Glutamatergic neuron (in vitro differentiated cells): ENCODE measurements at regions not wholly inside any gene's neighbourhood (a gene's known extent, or its start where the extent isn't known, plus 50 kb on each side); places are given as distances from the start of the nearest gene placed in this dataset.

ENCODE experiments used
- DNase-seq: peaks from one replicate; pipeline ENCODE4 v3.0.0; 2022
- H3K27ac Mint-ChIP-seq: one replicate; pipeline ENCODE4 v1.8.0; 2020; ENCODE audit warnings: mild to moderate bottlenecking, mixed read lengths, inconsistent platforms; ENCODE audit not compliant: unreplicated experiment
- H3K27me3 Mint-ChIP-seq: one replicate; pipeline ENCODE4 v1.8.0; 2020; ENCODE audit warnings: mild to moderate bottlenecking, moderate library complexity, mixed read lengths, inconsistent platforms; ENCODE audit not compliant: unreplicated experiment
- H3K36me3 Mint-ChIP-seq: one replicate; pipeline ENCODE4 v1.8.0; 2020; ENCODE audit warnings: mild to moderate bottlenecking, mixed read lengths, inconsistent platforms; ENCODE audit not compliant: unreplicated experiment
- H3K4me1 Mint-ChIP-seq: one replicate; pipeline ENCODE4 v1.8.0; 2020; ENCODE audit warnings: mild to moderate bottlenecking, low read depth, mixed read lengths, inconsistent platforms; ENCODE audit not compliant: unreplicated experiment
- H3K4me3 Mint-ChIP-seq: one replicate; pipeline ENCODE4 v1.8.0; 2020; ENCODE audit warnings: mild to moderate bottlenecking, mixed read lengths, inconsistent platforms; ENCODE audit not compliant: unreplicated experiment
- H3K9me3 Mint-ChIP-seq: one replicate; pipeline ENCODE4 v1.8.0; 2020; ENCODE audit warnings: mild to moderate bottlenecking, moderate library complexity, mixed read lengths, inconsistent platforms; ENCODE audit not compliant: unreplicated experiment
- CTCF ChIP-seq: fragments of 200-600 bp; sonication (generic); IDR thresholded peaks from one replicate; pipeline ENCODE4 v1.5.0; 2021; ENCODE audit not compliant: partially characterized antibody, unreplicated experiment

DNA sequence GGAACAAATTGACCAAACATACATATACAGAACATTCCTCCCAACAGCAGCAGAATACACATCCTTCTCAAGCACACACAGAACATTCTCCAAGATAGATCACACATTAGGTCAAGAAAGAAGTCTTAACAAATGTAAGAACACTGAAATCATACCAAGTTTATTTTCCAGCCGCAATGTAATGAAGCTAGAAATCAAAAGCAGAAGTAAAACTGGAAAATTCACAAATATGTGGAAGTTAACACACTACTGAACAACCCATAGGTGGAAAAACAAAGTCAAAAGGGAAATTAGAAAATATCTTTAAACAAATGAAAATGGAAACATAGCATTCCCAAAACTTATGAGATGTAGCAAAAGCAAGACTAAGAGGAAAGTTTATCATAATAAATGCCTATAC is 692.6 kb downstream of the DIAPH3 start:
- no peak overlapping the region for H3K27ac Mint-ChIP-seq
- TF ChIP-seq CTCF, result no peak
- no peaks in the 10 kb centered on the region for H3K9me3 Mint-ChIP-seq
- H3K4me1 Mint-ChIP-seq, result peaks cover 3% of the 10 kb centered on the region
- H3K36me3 Mint-ChIP-seq, result peaks cover 6% of the 10 kb centered on the region
- no peaks in the 10 kb centered on the region for H3K27me3 Mint-ChIP-seq
- no peak overlapping the region for H3K4me3 Mint-ChIP-seq
- no peak for DNase-seq

DNA sequence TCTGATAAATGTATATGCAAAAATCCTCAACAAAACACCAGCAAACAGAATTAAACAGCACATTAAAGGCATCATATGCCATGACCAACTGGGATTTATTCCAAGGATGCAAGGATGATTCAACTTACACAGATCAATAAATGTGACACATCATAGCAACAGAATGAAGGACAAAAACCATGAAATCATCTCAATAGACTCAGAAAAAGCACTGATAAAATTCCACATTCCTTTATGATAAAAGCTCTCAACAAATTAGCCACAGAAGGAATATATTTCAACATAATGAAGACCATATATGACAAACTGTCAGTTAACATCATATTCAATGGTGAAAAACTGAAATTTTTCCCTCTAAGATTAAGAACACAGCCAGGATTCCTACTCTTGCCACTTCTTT is 691.6 kb downstream of the DIAPH3 start:
- no peak overlapping the region for H3K27ac Mint-ChIP-seq
- no peak for TF ChIP-seq CTCF
- H3K27me3 Mint-ChIP-seq, result no peaks in the 10 kb centered on the region
- peaks cover 3% of the 10 kb centered on the region for H3K4me1 Mint-ChIP-seq
- peaks cover 6% of the 10 kb centered on the region for H3K36me3 Mint-ChIP-seq
- H3K4me3 Mint-ChIP-seq, result no peak overlapping the region
- H3K9me3 Mint-ChIP-seq, result no peaks in the 10 kb centered on the region
- no peak for DNase-seq

GRCh38 chr13:59474696-59475095 is 689.0 kb downstream of the DIAPH3 start:
- DNase-seq, result no peak
- Mint-ChIP-seq H3K27me3 (no peaks in the 10 kb centered on the region), H3K4me1 (peaks cover 3% of the 10 kb centered on the region), H3K9me3 (no peaks in the 10 kb centered on the region), H3K4me3 (no peak overlapping the region), H3K36me3 (no peaks in the 10 kb centered on the region), H3K27ac (no peak overlapping the region)
- no peak for TF ChIP-seq CTCF

GRCh38 chr13:59475911-59476310 is 687.8 kb downstream of the DIAPH3 start:
- TF ChIP-seq CTCF, result no peak
- H3K27me3 Mint-ChIP-seq, result no peaks in the 10 kb centered on the region
- no peak overlapping the region for H3K27ac Mint-ChIP-seq
- no peaks in the 10 kb centered on the region for H3K9me3 Mint-ChIP-seq
- no peak for DNase-seq
- H3K4me3 Mint-ChIP-seq, result no peak overlapping the region
- H3K4me1 Mint-ChIP-seq, result peaks cover 3% of the 10 kb centered on the region
- no peaks in the 10 kb centered on the region for H3K36me3 Mint-ChIP-seq

- Mint-ChIP-seq H3K9me3 (no peaks in the 10 kb centered on the region), H3K4me1 (peaks cover 3% of the 10 kb centered on the region), H3K36me3 (no peaks in the 10 kb centered on the region), H3K4me3 (no peak overlapping the region), H3K27me3 (no peaks in the 10 kb centered on the region), H3K27ac (no peak overlapping the region)
- DNase-seq, result no peak
- TF ChIP-seq CTCF, result no peak
Measured at GRCh38 chr13:59476366-59476765, 687.4 kb downstream of the DIAPH3 start.
